Hematopoietic multipotent progenitor cell treated with erythropoietin and hydrocortisone succinate and interleukin-3 and kit ligand, for 4 days (in vitro differentiated cells): ENCODE measurements at regions not wholly inside any gene's neighbourhood (a gene's known extent, or its start where the extent isn't known, plus 50 kb on each side); places are given as distances from the start of the nearest gene placed in this dataset.
"Not testable (repeated sequence)": the region's sequence is repeated elsewhere in the genome, so short reads cannot be mapped to it uniquely, and the experiment has no call there.

Experiments used
- DNase-seq: peaks from one replicate; pipeline ENCODE4 v3.0.0-alpha.2; 2015

DNA sequence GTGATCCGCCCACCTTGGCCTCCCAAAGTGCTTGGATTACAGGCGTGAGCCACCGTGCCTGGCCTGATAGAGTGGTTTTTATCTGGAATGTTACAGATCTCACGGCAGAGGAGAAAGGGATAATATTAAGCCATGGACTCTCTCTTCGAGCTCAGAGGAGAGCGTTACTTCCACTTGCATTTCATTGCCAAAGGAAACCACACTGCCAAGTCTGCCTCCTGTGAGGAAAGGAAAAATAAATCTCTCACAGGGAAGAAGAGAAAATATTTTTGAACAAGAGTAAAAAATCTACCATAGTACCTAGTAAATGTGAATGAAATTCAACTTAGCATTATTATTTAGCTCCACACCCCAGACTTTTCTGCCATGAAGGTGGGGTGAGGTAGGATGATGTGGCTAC is 319.2 kb upstream of the PRICKLE1 start:
- no peak for DNase-seq

DNA sequence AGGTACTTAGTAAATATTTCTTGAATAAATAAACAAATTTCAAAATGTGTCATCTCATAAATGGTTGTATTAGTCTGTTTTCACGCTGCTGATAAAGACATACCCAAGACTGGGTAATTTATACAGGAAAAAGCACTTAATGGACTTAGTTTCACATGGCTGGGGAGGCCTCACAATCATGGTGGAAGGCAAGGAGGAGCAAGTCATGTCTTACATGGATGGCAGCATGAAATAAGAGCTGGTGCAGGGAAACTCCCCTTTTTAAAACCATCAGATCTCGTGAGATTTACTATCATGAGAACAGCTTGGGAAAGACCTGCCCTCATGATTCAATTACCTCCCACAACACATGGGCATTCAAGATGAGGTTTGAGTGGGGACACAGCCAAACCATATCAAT is 317.3 kb upstream of the PRICKLE1 start:
- DNase-seq = not testable (repeated sequence)

DNA sequence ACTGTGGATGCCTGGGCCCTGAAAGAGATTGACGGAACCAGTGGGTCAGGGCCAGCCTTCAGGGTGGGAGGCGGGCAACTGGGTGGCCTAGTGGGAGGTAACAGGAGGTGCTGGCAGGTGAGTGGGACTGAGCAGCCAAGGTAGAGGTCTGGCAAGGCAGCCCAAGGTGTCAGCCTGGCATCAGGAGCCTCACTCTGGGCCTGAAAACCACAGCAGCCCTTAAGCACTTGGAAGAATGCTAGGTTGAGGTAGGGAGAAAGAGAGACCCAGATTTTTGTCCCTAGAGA is 315.8 kb upstream of the PRICKLE1 start:
- DNase-seq = no peak

DNA sequence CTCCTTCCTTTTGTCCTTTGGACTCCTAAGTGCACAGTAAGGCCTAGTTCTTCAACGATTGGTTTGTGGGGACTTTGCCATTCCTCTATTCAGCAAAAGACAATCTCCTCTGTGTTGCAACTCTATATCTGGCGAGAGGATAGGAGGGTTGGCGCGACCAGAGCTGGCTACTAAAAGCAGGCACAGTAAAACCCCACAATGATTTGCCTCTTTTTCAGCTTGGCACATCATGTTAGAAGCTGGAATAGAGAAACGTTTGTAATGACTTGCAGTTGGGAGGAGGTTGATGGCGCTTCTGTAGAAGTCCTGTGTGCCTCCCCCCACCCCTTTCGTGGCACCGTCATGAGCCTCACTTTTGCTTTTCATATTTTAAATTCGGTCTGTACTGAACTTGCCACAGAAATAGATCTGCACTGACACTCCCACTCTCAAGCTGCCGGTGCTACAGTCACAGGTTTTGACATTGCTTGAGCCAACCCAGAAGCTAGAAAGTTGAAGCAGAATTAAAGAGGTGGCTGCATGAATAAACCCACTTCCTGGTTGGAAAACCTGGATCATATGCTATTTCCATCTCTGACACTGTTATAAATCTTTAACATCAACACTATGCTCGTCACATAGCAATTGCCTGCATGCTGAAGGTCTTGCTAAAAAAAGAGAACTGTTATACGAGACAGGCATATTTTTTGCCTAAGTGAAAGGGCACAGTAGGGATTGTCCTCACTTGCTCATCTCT is 315.3 kb upstream of the PRICKLE1 start:
- no peak for DNase-seq

DNA sequence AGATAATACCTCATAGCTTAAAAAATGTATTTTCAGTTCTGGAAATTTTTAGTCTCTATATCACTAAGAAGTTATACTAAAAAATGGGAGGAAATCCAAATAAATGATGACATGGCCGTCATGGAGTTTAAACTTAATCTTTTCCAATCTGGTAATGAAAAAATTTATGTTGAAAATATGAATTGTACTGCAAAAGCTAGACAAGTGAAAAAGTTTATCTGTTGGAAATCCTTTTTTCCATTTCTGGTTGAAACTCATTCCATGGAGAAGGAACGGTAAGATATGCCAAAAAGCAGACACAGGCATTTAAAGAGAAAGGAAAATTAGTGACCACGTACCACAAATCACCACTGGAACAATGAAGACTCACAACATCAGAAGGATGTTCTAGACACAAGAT is 314.2 kb upstream of the PRICKLE1 start:
- DNase-seq = no peak

- DNase-seq = no peak
Measured at GRCh38 chr12:42902001-42902400, 312.5 kb upstream of the PRICKLE1 start.

DNA sequence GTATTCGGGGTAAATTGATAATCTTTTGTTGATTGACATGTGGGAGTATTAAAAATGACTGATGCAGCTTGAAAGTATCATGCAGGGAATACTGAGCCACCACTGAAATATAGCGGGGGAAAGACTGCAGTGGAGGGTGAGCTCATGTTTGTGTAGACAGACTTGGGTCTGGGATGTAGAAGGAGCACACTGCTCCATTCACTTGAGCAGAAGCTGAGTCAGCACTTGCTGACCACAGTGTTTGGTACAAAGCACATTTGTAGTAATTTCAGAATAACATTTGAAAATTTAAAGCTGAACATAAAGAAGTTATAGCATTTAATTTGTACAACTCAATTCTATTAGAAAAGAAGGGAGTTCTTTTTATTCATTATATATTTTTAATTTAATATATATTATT is 304.3 kb upstream of the PRICKLE1 start:
- DNase-seq = peak; percentile 4

DNA sequence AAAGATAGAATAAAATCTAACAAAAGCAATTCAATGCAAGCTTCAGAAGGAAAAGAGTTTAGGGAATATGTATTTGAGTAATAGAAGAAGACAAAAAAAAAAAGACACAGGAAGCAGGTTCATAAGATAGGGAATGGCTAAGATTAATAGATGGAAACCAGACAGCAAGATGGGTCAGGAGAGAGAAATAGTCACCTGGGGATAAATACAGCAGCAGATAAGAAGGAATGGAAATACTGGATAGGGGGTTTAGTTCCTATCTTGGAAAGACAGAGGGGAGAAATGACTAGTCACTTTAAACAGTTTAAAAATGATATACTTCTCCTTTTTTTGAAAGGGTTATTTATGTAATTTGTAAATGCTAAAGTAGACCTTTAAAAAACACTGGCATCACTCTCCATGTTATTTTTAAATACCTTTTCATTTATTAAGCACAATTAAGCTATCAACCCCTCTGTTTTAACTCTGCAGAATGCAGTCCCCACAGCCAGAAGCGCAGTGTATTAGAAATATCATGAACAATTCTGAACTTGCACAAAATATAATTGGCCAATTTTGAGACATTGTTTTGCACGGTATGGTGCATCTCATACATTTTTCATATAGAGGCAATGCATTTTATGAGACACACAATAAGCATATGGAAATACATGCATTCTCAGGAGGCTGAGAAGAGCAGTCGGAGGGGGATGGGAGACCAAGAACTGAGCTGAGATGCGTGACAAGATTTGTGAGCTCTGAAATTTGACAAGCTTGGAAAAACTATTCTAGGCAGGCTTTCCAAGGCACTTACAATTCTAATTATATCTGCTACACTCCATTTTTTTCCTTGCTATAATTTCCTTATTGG is 303.4 kb upstream of the PRICKLE1 start:
- DNase-seq = peak; percentile 42

- DNase-seq = no peak
Measured at GRCh38 chr12:42887657-42888056, 298.1 kb upstream of the PRICKLE1 start.

- DNase-seq = no peak
Measured at GRCh38 chr12:42886160-42886559, 296.6 kb upstream of the PRICKLE1 start.

GRCh38 chr12:42885677-42886076 is 296.1 kb upstream of the PRICKLE1 start:
- no peak for DNase-seq

DNA sequence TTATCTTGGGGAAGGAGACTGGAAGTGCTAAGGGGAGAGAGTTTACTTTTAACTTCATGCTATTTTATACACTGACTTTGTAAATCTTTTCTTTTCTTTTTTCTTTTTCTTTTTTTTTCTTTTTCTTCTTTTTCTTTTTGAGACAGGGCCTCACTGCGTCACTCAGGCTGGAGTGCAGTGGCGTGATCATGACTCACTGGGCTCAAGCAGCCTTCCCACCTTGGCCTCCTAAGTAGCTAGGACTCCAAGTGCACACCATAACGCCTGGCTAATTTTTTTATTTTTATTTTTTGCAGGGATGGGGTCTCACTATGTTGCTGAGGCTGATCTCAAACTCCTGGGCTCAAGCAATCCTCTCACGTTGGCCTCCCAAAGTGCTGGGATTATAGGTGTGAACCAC is 294.6 kb upstream of the PRICKLE1 start:
- DNase-seq = no peak

DNA sequence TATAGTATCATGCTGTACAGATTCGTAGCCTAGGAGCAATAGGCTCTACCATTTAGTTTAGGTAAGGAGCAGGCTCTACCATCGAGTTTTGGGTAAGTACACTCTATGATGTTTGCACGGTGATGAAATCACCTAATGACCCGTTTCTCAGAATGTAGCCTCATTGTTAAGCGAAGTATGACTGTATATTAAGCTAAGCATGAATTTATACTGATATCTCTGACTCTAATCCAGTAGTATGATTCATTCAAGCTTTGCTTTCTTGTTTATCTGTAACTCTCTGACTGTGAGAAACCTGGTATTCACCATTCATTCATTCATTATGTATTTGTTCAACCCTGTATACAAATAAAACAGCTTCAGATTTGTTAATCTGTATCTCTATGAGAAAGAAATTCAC is 283.9 kb upstream of the PRICKLE1 start:
- no peak for DNase-seq

DNA sequence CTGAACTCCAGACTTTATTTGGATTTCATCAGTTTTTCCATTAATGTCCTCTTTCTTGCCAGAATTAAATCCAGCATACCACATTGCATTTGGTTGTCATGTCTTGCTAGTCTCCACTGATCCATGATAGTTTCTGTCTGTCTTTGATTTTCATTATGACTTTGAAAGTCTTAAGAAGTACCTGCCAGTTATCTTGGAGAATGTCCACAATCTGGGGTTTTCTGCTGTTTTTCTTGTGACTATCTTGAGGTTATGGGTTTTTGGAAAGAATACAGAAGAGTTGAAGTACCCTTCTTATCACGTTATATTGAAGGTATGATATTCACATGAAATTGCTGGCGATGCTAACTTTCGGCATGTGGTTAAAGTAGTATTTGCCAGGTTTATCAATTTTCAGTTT is 282.3 kb upstream of the PRICKLE1 start:
- DNase-seq = no peak

DNA sequence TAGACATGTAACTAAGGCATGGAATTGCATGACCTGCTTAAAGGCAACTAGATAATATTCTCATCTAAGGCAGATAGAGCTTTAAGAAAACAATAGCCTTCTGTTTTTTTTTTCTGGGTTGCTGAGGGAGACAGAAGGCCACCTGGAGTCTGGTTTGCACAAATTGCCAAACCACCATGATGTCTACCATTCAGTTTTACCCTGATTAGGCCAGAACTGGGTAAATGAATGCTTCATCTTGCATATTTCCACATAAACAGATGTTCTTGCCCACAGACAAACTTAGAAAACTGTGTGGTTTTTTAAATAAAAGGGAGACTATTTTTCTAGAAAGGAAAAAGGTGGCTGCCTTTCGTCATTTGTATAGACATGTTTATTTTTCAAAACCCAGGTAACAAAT is 278.7 kb upstream of the PRICKLE1 start:
- DNase-seq = no peak

DNA sequence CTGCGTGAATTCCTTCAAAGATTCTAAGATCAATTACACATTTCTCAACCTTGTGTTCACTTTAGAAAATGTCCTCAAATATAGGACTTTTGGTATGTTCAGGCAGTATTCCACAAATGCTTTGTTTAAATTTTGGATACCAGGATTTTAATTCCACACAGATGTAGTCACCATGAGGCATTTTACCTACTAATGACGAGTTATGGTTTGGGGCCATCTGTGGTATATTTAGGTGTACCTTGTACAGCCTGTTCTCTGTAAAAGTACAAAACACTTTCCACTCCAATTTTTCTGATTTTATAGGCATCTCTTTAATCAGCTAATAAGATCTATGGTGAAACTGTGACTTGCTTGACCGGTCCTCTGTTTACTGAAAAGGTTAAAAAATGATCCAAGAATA is 275.7 kb upstream of the PRICKLE1 start:
- DNase-seq = no peak

- DNase-seq = no peak
Measured at GRCh38 chr12:42862055-42862454, 272.5 kb upstream of the PRICKLE1 start.

GRCh38 chr12:42860331-42860730 is 270.8 kb upstream of the PRICKLE1 start:
- DNase-seq = not testable (repeated sequence)

DNA sequence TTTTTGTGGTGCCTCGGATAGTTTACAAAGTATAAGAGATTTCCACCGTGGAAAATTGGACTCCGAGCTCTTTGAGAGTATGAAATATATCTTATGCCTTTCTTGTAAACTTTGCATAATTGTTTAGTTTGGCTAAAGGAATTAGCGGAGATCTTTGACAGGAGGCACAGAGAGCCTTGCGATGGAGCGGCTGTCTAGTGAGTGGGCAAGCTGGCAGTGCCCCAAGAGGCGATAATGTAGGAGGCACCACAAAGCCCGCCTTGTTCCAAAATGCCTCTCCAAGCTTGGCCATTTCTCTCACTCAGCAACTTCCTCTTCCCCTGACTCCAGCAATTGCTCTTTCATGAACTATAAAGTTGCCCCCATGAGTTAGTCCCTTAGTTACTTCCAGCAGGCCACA is 270.1 kb upstream of the PRICKLE1 start:
- no peak for DNase-seq

- no peak for DNase-seq
Measured at GRCh38 chr12:42857106-42857505, 267.6 kb upstream of the PRICKLE1 start.

- no peak for DNase-seq
Measured at GRCh38 chr12:42855362-42855950, 265.9 kb upstream of the PRICKLE1 start.

- no peak for DNase-seq
Measured at GRCh38 chr12:42854826-42855225, 265.3 kb upstream of the PRICKLE1 start.

- no peak for DNase-seq
Measured at GRCh38 chr12:42854208-42854607, 264.7 kb upstream of the PRICKLE1 start.
